H54 (cell line): ENCODE measurements at regions not wholly inside any gene's neighbourhood (a gene's known extent, or its start where the extent isn't known, plus 50 kb on each side); places are given as distances from the start of the nearest gene placed in this dataset.

Source experiments
- DNase-seq: peaks from one replicate; pipeline ENCODE4 v3.0.0; 2011; ENCODE audit warnings: low spot score, mixed read lengths; ENCODE audit not compliant: insufficient read length
- FAIRE-seq: peaks from 3 replicates; lab custom pipeline; 2011; peaks lifted over from hg19 to GRCh38; lab: Jason Lieb, UNC
- POLR2A ChIP-seq: IDR thresholded peaks from 2 replicates; pipeline ENCODE4 v1.6.1; 2011; ENCODE audit warnings: low read depth, mild to moderate bottlenecking, low read length

DNA sequence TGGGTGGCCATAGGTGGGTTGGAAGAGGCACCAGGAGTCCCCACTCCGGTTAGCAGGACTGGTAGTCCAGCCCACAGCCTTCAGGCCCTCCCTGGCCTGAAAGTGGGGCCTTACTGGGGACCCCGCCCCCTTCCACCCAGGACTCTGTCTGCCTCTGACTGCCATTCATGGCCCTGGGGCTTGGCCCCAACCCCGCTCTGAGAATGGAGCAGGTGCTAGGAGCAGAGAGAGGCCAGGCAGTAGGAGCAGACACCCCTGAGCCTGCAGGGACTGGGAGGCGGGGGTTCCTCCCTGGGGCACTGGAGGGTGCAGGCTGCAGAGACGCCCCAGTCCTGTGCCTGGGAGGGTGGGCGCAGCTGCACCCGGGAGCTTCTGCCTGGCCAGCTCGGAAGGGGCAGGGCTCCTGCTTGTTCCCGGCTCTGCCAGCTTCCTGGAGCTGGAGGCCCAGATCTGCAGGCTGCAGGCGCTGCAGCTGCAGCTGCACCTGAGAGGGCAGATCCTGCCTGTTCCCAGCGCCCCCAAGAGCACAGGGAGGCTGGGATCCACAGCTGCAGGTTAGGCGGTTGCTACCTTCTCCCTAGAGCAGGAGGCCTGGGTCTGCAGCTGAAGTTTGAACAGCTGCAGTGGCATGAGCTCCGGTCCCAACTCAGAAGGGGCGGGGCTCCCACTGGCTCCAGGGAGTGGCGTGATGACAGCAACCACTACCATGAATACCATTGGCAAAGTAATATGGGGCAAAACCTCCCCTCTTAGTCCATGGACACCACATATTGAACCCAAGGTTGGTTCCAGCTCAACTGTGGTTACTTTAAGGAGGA, 194.7 kb downstream of the SQOR start:
- DNase-seq (no peak), FAIRE-seq (no peak)
- no peak for TF ChIP-seq POLR2A

DNA sequence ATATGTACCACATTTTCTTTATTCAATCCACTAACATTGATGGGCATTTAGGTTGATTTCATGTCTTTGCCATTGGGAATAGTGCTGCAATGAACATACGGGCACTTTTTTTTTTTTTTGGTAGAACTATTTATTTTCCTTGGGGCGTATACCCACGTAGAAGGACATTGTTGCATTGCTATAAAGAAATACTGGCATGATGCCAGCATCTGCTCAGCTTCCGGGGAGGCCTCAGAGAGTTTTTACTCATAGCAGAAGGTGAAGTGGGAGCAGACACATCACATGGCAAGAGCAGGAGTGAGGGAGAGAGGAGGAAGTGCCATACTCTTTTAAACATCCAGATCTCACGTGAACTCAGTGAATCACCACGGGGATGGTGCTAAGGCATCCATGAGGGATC, 197.0 kb downstream of the SQOR start:
- FAIRE-seq (no peak), DNase-seq (no peak)
- no peak for TF ChIP-seq POLR2A

DNA sequence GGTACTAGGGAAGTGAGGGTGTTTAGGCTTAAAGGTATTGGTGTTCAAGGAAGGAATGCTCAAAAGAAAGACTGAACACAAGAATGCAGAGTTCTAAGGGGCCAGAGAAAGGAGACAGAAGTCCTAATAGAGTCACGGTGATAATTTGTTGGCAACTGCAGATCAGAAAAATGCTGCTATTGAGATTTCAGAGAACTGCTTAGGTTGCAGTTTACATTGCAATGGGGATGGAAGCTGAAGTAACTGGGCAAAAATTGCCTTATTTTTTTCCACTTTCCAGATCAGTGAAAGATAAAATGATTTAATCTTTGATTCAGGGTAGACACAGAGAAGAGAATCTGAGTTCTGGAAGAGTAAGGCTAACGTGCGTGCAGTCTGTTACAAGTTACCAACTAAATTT, 199.8 kb downstream of the SQOR start:
- DNase-seq, result no peak
- no peak for FAIRE-seq
- no peak for TF ChIP-seq POLR2A

DNA sequence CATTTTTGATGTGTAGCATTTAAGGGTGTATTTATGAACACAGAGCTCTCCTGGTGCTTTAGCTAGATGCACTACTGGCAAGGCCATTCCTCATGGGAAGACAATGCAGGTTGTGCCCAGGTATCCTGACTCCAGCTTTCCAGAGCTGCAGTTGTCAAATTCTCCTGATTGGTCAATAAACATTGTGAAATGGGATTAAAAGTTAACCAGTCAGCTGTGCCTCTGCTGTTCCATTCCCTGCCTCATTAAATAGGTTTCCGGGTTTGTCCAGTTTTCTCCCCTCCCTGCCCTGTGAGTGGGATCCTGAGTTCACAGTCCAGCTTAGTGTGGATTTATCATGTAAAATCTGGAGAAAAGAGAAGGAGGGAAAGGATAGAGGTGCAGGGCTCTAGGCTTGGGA, 207.3 kb downstream of the SQOR start:
- DNase-seq (no peak), FAIRE-seq (no peak)
- TF ChIP-seq POLR2A, result no peak

DNA sequence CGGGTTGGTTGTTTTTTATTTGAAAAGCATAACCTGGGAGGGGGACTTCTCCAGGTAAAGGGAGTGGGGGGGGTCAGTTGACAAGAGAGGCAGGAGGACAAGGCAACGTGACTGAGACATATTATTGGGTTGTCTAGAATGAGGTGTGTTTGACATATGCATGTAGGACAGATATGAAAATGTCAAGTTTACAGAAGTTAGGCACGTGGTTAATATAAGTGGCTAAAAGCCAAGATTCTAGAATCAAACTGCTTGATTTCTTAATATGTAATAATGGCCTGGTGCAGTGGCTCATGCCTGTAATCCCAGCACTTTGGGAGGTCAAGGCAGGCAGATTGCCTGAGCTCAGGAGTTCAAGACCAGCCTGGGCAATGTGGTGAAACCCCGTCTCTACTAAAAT, 212.8 kb downstream of the SQOR start:
- no peak for TF ChIP-seq POLR2A
- FAIRE-seq (no peak), DNase-seq (no peak)

DNA sequence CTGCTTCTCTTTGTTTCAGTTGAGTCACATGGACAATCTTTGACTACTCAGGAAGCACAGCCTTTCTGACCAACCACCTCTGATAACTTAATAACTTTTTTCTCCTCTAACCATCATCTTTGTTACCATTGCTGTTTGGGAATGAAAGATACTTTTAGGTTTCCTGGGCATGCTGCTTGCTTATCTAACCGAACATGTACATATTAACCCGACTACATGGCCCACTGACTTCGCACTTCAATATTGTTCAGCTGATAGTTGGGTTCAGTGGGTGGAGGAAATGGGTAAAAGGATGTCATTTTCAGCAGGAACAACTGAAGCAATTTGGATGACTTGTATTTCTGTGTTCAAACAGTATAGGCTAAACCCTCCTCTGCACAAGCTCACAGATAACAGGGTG, 214.3 kb downstream of the SQOR start:
- TF ChIP-seq POLR2A, result no peak

DNA sequence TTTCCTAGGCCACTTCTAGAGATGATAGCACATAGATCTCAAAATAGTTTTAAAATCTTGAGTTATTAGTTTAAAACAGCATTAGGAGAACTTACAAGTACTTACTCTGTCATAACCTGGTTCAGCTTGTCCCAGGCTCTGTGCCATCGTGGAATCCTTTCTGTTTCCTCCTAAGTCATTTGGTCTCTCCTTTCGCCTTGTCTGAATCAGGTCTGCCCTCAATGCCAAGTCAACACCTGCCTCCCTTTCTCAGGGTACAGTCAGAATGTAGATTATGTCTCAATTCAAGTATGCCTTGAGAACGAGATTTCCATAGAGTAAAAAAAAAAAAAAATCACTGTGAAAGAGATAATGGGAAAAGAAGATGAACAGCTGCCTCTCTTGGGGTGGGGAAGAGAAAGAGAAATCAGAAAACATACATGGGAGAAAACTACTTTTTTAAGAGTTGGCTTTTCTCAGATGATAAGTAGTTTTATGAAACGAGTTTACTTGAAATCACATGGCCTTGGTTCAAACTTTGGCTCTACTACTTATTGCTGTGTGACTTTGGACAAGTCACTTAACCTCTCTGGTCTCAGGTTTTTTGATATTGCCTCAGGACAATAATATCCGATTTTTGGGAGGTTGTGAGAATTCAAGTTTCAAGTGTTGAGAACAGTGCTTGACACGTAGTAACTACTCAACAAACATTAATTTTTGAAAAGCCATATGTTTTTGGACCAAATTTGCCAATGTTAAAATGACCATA, 219.8 kb downstream of the SQOR start:
- FAIRE-seq, result no peak

More for the DNA sequence above, 214.3 kb downstream of the SQOR start:
- DNase-seq (no peak), FAIRE-seq (no peak)

DNA sequence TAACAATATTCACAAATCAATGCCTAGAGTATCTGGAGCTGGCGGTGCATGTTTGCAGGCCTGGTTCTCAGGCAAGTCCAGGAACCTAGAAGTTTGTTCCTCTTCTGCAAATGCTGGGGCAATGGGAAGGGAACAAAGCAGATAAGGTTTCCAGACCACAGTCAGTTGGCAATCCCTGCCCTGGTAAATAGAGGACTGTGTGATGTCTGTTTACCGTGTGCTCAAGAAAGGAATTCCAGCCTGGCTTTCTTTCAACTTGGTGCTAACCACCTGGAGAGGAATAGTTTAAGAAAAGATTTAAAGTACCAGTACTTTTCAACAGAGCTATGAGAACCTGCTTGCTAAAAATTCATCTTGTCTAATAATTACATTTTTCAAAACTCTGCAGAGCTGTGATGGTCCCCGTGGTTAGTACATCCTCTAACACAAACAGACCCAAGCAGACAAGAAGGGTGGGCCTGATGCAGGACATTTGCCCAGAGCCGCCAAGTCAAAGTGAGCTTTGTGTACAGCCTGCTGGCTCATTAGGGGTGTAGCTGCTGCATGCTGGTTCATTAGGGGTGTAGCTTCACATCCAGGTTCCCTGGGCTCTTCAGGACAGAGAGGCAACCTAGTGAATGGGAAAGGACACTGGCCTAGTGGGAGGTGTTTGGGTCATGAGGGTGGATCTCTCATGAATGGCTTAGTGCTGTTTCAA, 220.5 kb downstream of the SQOR start:
- FAIRE-seq (no peak), DNase-seq (no peak)
- no peak for TF ChIP-seq POLR2A

More for the DNA sequence above, 219.8 kb downstream of the SQOR start:
- no peak for TF ChIP-seq POLR2A
- DNase-seq, result no peak

DNA sequence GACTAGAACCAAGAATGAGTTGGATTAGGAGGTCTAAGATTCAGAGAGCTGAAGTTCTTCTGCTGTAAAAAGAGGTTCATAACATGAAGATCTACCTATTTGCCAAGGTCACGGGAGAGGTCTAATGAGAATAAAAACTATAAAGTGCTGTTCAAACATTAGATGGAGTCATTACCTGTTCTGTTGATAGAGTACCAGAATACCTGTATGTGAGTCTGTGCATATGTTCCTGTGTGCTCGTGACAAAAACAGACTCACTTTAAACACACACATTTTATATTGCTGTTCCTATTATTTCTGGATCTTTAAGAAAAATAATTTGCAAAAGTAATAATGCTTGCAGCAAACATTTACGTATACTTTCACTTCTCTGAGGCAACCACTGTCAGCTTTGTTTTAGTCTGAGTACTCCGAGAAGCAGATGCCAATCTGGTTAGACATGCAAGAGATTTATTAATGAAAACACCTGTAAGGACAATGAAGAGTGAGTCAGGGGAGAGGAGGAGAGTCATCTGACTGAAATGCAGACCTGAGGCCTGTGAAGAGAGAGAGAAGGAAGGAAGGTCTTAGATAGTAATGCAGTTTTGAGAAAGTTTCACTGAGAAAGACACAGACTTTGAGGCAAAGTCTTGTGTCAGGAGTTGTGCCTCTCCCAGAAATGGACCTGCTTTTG, 221.2 kb downstream of the SQOR start:
- no peak for TF ChIP-seq POLR2A
- no peak for DNase-seq
- FAIRE-seq, result no peak

DNA sequence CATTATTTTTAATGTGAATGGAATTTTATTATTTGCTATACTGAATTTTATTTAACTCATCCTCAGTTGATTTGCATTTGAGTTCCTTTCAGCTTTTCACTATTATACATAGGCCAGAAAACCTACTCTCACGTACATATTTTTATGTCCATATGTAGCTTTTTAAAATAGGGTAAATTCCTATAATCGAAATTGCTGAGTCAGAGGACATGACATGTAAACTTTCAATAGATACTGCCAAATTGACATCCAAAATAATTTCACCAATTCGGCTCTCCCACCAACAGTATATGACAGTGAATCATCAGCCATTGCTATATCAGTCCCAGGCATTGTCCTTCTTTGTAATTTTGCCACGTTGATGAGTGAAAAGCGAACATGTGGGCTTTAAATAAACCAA, 222.5 kb downstream of the SQOR start:
- FAIRE-seq (no peak), DNase-seq (no peak)
- no peak for TF ChIP-seq POLR2A

DNA sequence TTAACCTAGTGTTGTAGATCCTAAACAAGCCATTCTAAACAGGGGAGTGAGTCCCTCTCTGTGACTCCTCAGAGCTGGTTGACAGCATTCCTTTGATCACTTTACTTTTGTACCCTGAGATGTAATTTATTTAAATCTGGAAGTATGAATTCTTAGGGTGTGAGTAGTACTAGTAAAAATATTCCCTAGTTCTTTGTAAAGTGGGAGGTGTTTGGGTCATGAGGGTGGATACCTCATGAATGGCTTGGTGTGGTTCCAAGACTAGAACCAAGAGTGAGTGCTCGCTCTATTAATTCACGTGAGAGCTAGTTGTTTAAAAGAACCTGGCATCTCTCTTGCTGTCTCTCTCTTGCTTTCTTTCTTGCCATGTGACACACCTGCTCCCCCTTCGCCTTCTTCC, 223.7 kb downstream of the SQOR start:
- TF ChIP-seq POLR2A, result no peak
- FAIRE-seq (no peak), DNase-seq (no peak)

DNA sequence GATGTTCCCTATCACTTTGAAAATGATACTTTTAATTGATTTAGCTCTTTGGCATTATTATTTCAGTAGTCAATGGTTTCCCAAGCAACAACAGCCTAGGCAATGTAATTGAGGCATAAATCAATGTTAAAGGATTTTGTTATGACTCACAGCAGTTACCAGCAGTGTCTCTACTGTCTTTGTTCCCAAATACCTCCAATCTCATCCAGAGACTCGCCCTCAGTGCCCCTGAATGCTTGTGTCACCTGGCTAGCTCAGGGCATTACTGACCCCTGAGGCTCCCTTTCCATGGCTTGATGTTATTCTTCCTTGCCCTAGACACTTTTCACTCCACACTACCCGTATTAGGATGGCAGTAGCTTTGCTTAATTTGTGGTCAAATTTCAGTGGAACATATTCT, 227.2 kb downstream of the SQOR start:
- no peak for DNase-seq
- no peak for FAIRE-seq
- TF ChIP-seq POLR2A, result no peak

DNA sequence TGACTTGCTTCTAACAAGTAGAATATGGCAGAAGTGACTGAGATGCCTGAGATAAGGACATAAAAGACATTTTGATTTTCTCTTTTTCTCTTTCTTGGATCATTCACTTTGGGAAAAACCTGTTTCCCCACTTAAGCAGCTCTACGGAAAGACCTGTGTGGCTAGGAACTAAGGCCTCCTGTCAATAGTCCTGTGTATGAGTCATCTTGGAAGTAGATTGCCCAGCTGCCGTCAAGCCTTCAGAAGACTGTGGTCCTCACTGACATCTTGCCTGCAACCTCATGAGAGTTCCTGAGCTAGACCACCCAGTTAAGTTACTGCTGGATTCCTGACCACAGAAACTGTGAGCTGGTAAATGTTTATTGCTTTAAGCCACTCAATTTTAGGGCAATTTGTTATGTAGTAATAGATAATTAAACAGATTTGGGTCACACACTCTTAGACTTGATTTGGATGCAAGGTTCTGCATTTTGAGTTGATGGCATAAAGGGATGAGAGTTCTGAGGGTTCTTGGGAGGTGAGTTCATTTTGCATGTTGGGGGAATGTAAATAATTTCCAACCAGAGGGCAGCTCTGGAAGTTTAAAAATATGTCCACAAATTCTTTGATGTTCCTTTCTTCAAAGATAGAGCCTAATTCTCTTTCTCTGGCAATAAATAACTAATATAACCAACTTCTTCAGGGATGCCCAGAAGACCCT, 229.2 kb downstream of the SQOR start:
- no peak for TF ChIP-seq POLR2A
- DNase-seq (no peak), FAIRE-seq (no peak)
